Fibroblast of skin of abdomen (primary cell): ENCODE measurements at regions not wholly inside any gene's neighbourhood (a gene's known extent, or its start where the extent isn't known, plus 50 kb on each side); places are given as distances from the start of the nearest gene placed in this dataset.
"Not testable (repeated sequence)": the region's sequence is repeated elsewhere in the genome, so short reads cannot be mapped to it uniquely, and the experiment has no call there.

Experiments used
- DNase-seq: peaks from one replicate; pipeline ENCODE4 v3.0.0-alpha.2; 2013

DNA sequence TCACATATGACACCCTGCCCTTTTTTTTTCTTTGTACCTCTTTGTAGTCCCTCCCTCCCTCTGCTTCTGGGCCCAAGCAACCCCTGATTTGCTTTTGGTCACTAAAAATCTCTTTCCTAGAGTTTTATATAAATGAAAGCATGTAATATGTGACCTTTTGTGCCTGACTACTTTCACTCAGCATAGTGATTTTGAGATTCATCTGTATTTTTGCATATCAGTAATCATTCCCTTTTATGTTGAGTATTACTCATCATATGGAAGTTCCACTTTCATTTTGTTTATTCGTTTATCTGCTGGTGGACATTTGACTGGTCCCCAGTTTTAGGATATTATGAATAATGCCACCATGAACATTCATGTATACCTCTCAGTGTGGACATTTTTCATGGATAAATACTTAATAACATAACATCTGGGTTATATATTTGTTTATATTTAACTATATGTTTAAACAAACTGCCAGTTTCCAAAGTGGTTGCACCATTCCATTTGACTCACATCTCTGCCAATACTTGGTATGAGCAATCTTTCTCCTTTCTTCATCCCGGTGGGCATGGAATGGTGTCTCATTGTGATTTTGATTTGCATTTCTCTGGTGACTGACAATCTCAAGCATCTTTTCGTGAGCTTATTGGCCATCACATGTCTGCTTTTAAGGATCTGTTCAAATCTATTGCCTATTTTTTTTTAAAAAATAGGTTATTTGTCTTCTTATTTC lies 115.7 kb upstream of the S1PR3 start:
- DNase-seq = no peak

DNA sequence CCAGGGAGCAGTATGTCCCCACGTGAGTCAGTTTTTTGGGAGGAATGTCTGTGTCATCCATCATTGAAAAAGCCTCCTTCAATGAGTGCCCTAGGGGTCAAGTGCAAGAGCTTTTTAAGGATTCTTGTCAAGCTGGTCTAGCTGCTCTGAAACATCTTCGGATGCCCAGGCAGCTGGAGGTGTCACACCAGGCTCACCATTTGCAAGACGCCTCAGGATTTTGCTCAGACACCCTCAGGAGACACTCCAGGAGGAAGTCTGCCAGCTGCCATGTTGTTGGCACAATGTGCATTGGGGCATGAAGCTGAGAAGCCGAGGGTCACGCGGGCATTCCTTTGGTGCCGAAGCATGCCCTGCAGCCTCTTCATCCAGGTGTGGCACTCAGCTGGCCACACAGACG lies 111.1 kb upstream of the S1PR3 start:
- no peak for DNase-seq

DNA sequence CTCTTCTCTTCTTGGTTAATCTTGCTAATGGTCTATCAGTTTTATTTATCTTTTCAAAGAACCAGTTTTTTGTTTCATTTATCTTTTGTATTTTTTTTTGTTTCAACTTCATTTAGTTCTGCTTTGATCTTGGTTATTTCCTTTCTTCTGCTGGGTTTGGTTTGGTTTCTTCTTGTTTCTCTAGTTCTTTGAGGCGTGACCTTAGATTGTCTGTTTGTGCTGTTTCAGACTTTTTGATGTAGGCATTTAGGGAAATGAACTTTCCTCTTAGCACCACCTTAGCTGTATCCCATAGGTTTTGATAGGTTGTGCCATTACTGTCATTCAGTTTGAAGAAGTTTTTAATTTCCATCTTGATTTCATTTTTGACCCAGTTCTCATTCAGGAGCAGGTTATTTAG lies 107.0 kb upstream of the S1PR3 start:
- DNase-seq = not testable (repeated sequence)

- DNase-seq = not testable (repeated sequence)
These were observed 104.5 kb upstream of the S1PR3 start for GRCh38 chr9:88886762-88887161.

- DNase-seq = peak; percentile 25
These were observed 101.9 kb upstream of the S1PR3 start for GRCh38 chr9:88889386-88889785.

- peak; percentile 16 for DNase-seq
These were observed 100.7 kb upstream of the S1PR3 start for GRCh38 chr9:88890546-88890945.

- DNase-seq = no peak
These were observed 100.2 kb upstream of the S1PR3 start for GRCh38 chr9:88891040-88891439.

- no peak for DNase-seq
These were observed 98.5 kb upstream of the S1PR3 start for GRCh38 chr9:88892724-88893123.

DNA sequence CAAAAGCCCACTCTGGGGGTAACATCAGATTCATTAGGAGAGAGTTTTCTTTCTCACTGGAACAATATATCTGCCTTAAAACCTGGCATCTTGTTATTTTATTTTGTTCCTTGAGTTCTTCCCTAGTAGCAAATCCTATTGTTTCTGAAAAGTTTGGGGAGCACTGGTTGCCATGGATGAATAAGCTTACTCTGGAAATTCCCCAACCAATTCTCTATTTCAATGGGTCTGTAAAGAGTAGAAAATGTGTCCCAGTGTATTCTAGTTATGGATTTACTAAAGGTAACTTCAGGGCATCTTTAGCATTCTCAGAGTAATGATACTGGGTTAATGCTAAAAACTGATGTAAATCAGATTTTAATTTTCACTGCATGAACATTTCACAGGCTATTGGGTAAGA lies 94.2 kb upstream of the S1PR3 start:
- DNase-seq = no peak

GRCh38 chr9:88898039-88898720 lies 93.1 kb upstream of the S1PR3 start:
- no peak for DNase-seq

DNA sequence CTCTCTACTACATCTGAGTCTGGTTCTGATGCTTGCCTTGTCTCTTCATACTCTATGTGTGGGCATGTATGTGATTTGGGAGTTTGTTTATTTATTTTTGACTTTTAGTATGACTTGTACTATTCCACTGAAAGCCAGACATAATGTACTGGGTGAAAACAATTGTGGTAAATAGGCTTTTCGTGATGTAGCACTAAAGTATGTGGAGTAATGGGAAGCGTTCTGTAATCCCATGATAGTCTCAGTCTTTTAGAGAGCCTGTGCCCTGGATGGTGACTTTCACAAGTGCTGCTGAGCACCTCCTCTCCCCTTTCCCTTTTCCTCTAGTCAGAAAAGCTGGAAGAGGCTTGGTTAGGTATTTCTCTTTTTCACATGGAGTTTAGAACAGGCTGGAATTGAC lies 85.8 kb upstream of the S1PR3 start:
- no peak for DNase-seq

DNA sequence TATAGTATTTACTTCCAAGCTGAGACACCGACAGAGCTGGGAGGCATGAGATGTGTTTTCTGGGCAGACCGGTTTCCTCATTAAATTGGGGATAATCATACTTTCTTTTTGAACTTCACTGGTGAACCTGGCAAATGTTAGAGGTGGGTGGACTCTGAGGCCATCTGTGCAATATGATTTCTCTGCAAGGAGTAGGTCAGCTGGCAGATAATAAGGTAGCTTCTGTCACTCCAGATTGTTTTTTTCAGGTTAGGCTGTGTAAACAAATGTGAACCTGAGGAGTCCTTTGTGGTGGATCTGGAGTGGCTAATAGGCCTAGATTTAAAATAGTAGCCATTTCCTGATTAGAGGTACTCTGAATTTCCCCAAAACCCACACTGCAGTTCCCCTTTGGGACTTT lies 75.4 kb upstream of the S1PR3 start:
- no peak for DNase-seq

DNA sequence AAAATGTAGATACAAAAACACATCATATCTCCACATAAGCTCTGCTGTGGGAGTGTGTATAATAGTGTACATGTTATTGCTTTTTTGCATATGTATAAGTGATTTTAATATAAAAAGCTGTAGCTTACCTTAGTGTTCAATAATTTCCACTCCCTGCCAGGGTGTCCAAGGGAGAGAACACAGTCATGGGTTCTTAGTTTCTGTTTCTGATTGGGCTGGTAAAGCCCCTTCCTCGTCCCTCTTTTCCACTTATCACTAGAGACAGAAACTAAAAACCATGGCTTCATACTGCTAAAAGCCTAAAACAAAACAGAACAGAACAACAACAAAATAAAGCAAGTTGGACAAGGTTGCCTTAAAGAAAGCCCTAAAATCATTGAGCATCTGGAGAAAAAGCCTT lies 74.4 kb upstream of the S1PR3 start:
- DNase-seq = no peak

GRCh38 chr9:88917375-88917774 lies 73.9 kb upstream of the S1PR3 start:
- DNase-seq = no peak

DNA sequence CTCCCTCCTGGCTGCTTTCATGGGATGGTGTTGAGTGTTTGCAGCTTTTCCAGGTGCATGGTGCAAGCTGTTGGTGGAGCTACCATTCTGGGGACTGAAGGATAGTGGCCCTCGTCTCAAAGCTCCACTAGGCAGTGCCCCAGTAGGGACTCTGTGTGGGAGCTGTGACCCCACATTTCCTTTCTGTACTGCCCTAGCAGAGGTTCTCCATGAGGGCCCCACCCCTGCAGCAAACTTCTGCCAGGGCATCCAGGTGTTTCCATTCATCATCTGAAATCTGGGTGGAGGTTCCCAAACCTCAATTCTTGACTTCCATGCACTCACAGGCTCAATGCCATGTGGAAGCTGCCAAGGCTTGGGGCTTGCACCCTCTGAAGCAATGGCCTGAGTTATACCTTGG lies 72.7 kb upstream of the S1PR3 start:
- not testable (repeated sequence) for DNase-seq

DNA sequence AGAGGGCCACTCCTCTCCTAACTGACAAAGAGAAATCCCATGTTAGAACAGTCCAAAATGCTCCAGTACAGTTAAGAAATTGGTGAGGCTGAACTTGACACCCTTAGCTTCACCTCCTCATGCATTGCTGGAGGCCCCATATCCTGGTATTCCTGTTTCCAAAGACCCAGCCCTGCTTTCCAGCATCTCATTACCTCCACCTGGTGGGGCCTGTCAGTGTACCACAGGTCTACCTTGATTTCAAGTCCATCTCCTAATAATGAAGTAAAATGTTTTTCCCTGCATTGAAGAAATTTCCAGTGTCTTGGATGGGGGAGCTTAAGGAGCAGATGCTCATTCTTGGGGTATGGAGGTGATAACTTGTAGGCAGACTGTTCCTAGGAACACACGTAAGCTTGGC lies 70.6 kb upstream of the S1PR3 start:
- DNase-seq = no peak

DNA sequence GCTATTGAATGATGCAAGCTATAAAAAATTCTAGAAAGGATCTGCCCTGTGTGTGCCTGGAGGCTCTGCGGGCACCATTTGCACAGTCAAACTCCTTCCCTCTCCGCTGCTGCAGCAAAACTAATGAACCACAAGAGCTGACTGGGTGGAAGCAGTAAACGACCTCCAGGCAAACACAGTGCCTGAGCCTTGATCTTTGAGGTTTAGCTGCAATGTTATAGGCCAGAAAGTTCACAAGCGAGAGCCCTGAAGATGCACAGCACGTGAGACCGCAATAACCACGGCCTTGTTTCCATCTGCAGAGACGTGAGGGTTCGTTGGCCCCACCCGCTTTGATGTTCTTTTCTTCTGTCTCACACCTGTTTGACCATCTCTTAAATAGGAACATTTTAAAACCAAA lies 69.2 kb upstream of the S1PR3 start:
- no peak for DNase-seq

DNA sequence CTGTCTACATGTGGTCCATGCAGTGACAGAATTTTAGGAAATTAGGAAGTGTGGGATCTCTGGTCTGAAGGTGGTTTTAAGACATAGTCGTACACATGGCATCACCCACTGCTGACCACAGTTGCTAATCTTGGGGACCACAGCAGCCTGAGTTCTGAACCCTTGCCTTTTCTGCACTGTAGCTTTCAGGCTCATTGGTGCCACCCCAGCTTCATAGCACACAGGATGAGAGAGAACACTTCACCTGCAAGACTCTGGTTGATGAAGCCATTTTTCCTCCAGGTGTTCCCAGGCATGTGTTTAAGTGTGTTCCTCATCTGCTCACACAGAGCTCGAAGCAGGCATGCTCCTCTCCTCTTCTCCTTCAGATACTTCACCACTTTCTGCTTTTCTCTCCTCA lies 68.2 kb upstream of the S1PR3 start:
- no peak for DNase-seq

DNA sequence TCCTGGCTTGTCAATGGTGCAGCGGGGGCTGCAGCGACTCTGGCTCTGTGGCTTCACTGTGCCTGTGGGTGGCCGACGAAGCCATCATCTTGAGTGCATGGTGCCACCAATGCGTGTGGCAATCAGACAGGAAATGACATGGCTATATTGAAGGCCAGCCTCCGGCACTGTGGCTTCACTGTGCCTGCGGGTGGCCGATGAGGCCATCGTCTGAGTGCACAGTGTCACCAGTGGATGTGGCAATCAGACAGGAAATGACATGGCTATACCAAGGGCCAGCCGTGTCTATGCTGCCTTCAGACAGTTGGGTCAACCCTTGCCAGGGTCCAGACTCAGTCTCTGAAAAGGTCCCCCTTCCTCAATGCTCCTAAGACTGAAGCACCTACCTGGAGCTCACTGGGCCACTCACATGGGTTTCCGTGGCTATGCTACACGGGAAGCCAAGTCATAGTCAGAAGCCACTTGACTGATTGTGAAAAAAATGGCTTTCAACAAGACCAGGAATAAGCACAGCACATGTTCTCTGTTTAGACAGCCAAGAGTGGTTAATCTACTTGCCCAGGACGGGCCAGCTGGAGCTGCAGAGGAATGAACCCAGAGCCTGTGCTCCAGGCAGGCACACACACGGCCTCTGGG lies 67.5 kb upstream of the S1PR3 start:
- DNase-seq = no peak

- DNase-seq = peak; percentile 45
These were observed 65.8 kb upstream of the S1PR3 start for GRCh38 chr9:88925481-88925880.

GRCh38 chr9:88926781-88927505 lies 64.3 kb upstream of the S1PR3 start:
- DNase-seq = no peak

DNA sequence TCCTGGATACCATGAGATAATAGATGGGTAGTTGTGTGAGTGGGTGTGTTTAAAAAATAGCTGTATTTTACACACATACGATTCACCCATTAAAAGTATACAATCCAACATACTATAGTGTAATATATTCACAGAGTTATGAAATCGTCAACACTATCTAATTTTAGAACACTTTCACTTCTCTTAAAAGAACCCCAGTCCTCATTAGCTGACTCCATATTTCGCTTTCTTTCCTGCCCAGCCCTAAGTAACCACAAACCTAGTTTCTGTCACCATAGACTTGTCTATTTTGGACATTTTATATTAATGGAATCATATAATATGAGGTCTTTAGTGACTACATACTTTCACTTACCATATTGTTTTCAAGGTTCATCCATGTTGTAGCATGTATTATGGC lies 63.8 kb upstream of the S1PR3 start:
- no peak for DNase-seq

DNA sequence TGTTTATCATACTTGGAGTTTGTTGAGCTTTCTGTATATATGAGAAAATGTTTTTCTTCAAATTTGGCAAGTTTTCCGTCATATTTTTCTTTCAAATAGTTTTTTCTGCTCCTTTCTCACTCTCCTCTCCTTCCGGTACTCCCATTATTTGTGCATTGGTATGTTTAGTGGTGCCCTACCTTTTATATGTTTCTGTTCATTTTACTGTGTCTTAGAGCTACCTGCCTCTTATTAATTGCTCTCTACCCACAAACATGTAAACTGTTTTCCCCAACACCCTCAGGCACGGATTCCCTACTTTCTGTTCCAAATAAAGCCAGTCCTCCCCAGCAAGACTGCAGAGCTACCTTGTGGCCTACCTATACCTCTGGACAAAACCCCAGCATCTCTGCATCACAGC lies 60.6 kb upstream of the S1PR3 start:
- DNase-seq = no peak
